ENCODE measurements at regions not wholly inside any gene's neighbourhood (a gene's known extent, or its start where the extent isn't known, plus 50 kb on each side); places are given as distances from the start of the nearest gene placed in this dataset.

DNA sequence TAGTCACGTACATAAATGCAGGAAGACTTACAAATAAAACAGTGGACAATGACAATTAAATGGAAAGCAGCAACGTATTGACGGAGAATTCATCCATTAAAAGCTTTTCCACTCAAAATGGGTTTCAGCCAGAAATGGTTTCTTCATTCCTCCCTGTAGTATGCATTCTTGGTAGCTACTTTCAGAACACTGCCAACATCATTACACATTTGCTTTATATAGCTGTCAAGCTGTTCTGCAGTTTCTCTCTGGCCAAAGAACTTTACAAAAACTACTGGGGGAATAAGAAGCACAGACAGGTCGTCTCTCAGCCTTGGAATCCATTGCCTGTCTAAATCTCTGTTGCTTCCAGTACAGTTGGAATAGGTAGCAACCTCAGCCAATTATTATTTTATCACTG lies 84.1 kb upstream of the NCKAP5 start:
- Mint-ChIP-seq H3K36me3 (no peaks in the 10 kb centered on the region), H3K4me1 (no peaks in the 10 kb centered on the region), H3K27ac (no peak overlapping the region), H3K4me3 (no peak overlapping the region), H3K9me3 (peaks cover 1% of the 10 kb centered on the region), H3K27me3 (no peaks in the 10 kb centered on the region)
- POLR2A ChIA-PET, result no interaction called here
- ATAC-seq (ENCODE audit: low read depth), result no peak
- no peak for DNase-seq

- Mint-ChIP-seq H3K9me3 (peaks cover 1% of the 10 kb centered on the region), H3K36me3 (no peaks in the 10 kb centered on the region), H3K27me3 (peaks cover 2% of the 10 kb centered on the region), H3K4me3 (no peak overlapping the region), H3K4me1 (no peaks in the 10 kb centered on the region), H3K27ac (no peak overlapping the region)
- ATAC-seq (ENCODE audit: low read depth) (no peak), DNase-seq (no peak)
- POLR2A ChIA-PET, result no interaction called here
Observed at GRCh38 chr2:133653056-133653455, 84.8 kb upstream of the NCKAP5 start.

DNA sequence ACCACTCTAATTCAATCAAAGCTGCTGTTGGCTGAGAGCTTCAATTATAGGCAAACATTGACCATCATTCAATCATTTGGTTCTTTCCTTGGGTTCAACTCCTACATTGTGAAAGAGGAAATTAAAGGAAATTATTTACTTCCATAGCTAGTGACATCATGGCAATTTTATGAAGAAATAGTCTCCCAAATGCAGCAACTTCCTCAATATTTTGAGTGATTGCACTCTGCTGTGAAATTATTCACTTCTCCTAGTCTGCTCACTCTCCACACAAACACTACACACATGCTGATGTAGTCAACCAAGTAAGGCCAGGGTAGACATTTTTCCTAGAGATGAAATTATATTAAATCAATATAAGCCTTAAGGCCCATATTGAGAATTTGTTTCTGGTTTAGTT lies 86.7 kb upstream of the NCKAP5 start:
- POLR2A ChIA-PET, result no interaction called here
- H3K36me3 Mint-ChIP-seq, result no peaks in the 10 kb centered on the region
- H3K4me3 Mint-ChIP-seq, result no peak overlapping the region
- H3K9me3 Mint-ChIP-seq, result peaks cover 1% of the 10 kb centered on the region
- no peaks in the 10 kb centered on the region for H3K4me1 Mint-ChIP-seq
- H3K27me3 Mint-ChIP-seq, result peaks cover 2% of the 10 kb centered on the region
- DNase-seq, result no peak
- H3K27ac Mint-ChIP-seq, result no peak overlapping the region
- no peak for ATAC-seq (ENCODE audit: low read depth)

- H3K4me3 Mint-ChIP-seq, result no peak overlapping the region
Observed at GRCh38 chr2:133655610-133656009, 87.3 kb upstream of the NCKAP5 start.

GRCh38 chr2:133657591-133657990 lies 89.3 kb upstream of the NCKAP5 start:
- Mint-ChIP-seq H3K4me1 (no peaks in the 10 kb centered on the region), H3K27me3 (peaks cover 2% of the 10 kb centered on the region), H3K27ac (no peak overlapping the region), H3K36me3 (no peaks in the 10 kb centered on the region), H3K4me3 (no peak overlapping the region), H3K9me3 (no peaks in the 10 kb centered on the region)
- DNase-seq (no peak), ATAC-seq (ENCODE audit: low read depth) (no peak)
- POLR2A ChIA-PET, result no interaction called here

More at GRCh38 chr2:133655610-133656009, 87.3 kb upstream of the NCKAP5 start:
- DNase-seq (no peak), ATAC-seq (ENCODE audit: low read depth) (no peak)
- Mint-ChIP-seq H3K4me1 (no peaks in the 10 kb centered on the region), H3K9me3 (no peaks in the 10 kb centered on the region), H3K27me3 (peaks cover 2% of the 10 kb centered on the region), H3K27ac (no peak overlapping the region), H3K36me3 (no peaks in the 10 kb centered on the region)
- POLR2A ChIA-PET, result no interaction called here

DNA sequence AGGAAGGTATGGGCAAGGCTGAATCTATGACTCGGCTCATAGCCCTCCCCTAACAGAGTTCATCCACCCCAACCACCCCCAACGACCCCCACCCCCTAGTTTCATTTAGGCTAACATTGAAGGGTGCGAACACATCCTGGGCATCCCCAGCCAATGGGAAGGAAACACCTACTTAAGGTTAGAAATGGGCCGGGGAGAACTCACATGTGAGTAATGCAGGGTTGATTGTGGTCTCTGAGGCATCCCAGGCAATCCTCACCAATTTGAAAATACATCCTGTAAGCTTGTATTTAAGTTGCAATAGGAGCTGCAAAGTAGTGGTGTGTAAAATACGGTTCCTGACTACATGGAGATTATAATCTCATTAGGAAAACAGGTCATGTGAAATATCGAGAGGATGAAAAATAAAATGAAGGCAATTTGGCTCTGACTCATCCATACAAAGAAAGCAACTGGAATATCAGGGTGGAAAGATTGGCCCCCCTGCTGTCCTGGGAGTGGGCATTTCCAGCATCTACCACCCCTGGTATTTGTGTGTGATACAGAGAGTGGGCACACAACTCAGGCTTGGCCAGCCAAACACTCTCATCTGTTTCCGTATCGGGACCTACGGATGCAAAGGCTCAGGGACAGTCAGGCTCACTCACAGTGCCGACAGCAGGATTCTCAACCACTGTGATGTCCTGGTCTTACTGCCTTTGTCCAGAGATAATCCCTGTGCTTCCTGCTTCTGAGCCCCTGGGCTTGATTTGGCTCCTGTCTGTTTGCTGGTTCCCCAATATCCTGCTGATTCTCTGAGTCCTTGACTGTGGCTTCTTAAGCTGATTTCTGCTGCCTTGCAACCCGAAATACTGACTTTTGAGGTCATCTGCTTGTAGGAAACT lies 90.0 kb upstream of the NCKAP5 start:
- Mint-ChIP-seq H3K27me3 (peaks cover 2% of the 10 kb centered on the region), H3K36me3 (no peaks in the 10 kb centered on the region), H3K4me1 (no peaks in the 10 kb centered on the region), H3K27ac (no peak overlapping the region), H3K9me3 (no peaks in the 10 kb centered on the region), H3K4me3 (no peak overlapping the region)
- DNase-seq (no peak), ATAC-seq (ENCODE audit: low read depth) (no peak)
- POLR2A ChIA-PET, result no interaction called here

- DNase-seq (no peak), ATAC-seq (ENCODE audit: low read depth) (no peak)
- Mint-ChIP-seq H3K27ac (no peak overlapping the region), H3K4me1 (no peaks in the 10 kb centered on the region), H3K9me3 (no peaks in the 10 kb centered on the region), H3K27me3 (peaks cover 2% of the 10 kb centered on the region), H3K36me3 (no peaks in the 10 kb centered on the region), H3K4me3 (no peak overlapping the region)
- POLR2A ChIA-PET, result no interaction called here
Observed at GRCh38 chr2:133660510-133660909, 92.2 kb upstream of the NCKAP5 start.

GRCh38 chr2:133661392-133661791 lies 93.1 kb upstream of the NCKAP5 start:
- no peaks in the 10 kb centered on the region for H3K4me1 Mint-ChIP-seq
- no peaks in the 10 kb centered on the region for H3K9me3 Mint-ChIP-seq
- peaks cover 2% of the 10 kb centered on the region for H3K27me3 Mint-ChIP-seq
- H3K4me3 Mint-ChIP-seq, result no peak overlapping the region
- POLR2A ChIA-PET, result no interaction called here
- no peaks in the 10 kb centered on the region for H3K36me3 Mint-ChIP-seq
- no peak overlapping the region for H3K27ac Mint-ChIP-seq
- ATAC-seq (ENCODE audit: low read depth) (no peak), DNase-seq (no peak)

GRCh38 chr2:133666621-133667020 lies 98.4 kb upstream of the NCKAP5 start:
- H3K27ac Mint-ChIP-seq, result no peak overlapping the region
- ATAC-seq (ENCODE audit: low read depth) (no peak), DNase-seq (no peak)
- H3K9me3 Mint-ChIP-seq, result peaks cover 3% of the 10 kb centered on the region
- no peaks in the 10 kb centered on the region for H3K36me3 Mint-ChIP-seq
- POLR2A ChIA-PET, result no interaction called here
- peaks cover 2% of the 10 kb centered on the region for H3K27me3 Mint-ChIP-seq
- H3K4me1 Mint-ChIP-seq, result no peaks in the 10 kb centered on the region
- H3K4me3 Mint-ChIP-seq, result no peak overlapping the region

- H3K27ac Mint-ChIP-seq, result no peak overlapping the region
- DNase-seq (no peak), ATAC-seq (ENCODE audit: low read depth) (no peak)
- POLR2A ChIA-PET, result no interaction called here
- no peaks in the 10 kb centered on the region for H3K4me1 Mint-ChIP-seq
- H3K4me3 Mint-ChIP-seq, result no peak overlapping the region
- H3K27me3 Mint-ChIP-seq, result peaks cover 2% of the 10 kb centered on the region
- no peaks in the 10 kb centered on the region for H3K36me3 Mint-ChIP-seq
- peaks cover 3% of the 10 kb centered on the region for H3K9me3 Mint-ChIP-seq
Observed at GRCh38 chr2:133667085-133667484, 98.8 kb upstream of the NCKAP5 start.

- Mint-ChIP-seq H3K4me1 (no peaks in the 10 kb centered on the region), H3K9me3 (peaks cover 3% of the 10 kb centered on the region), H3K4me3 (no peak overlapping the region), H3K27me3 (peaks cover 2% of the 10 kb centered on the region), H3K27ac (no peak overlapping the region), H3K36me3 (no peaks in the 10 kb centered on the region)
- POLR2A ChIA-PET, result no interaction called here
- no peak for DNase-seq
- no peak for ATAC-seq (ENCODE audit: low read depth)
Observed at GRCh38 chr2:133667968-133668367, 99.7 kb upstream of the NCKAP5 start.

- H3K27me3 Mint-ChIP-seq, result peaks cover 2% of the 10 kb centered on the region
- no peaks in the 10 kb centered on the region for H3K4me1 Mint-ChIP-seq
- DNase-seq, result no peak
- H3K9me3 Mint-ChIP-seq, result peaks cover 3% of the 10 kb centered on the region
- no peak overlapping the region for H3K27ac Mint-ChIP-seq
- ATAC-seq (ENCODE audit: low read depth), result no peak
- H3K4me3 Mint-ChIP-seq, result no peak overlapping the region
- H3K36me3 Mint-ChIP-seq, result no peaks in the 10 kb centered on the region
- POLR2A ChIA-PET, result no interaction called here
Observed at GRCh38 chr2:133668547-133668946, 100.3 kb upstream of the NCKAP5 start.

DNA sequence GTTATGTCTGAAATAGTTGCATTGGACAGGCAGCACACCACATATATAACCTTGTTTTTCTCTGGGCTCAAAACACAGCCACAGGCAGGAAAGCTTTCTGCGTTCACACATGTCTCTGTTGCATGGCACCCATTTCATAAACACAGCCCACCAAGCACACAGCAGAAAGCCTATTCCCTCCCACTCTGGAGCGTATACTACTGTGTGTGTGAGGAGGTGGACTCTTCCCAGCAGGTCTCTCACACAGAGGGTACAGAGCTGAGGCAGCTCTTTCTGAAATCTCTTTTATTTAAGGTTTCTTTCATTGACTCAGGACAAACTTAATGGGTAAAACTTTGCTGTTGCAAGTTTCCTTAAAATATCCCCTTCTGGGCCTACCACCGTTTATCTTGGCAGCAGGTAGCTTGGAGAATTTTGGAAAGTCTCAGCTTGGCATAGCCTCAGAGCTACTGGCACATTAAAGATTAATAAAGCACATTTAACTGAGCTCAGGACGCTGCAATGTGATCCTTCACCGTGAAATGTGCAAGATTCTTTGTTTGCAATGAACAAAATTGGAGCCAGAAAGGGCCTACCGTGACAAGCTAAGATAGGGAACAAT lies 105.1 kb upstream of the NCKAP5 start:
- peaks cover 3% of the 10 kb centered on the region for H3K9me3 Mint-ChIP-seq
- POLR2A ChIA-PET, result no interaction called here
- ATAC-seq (ENCODE audit: low read depth) (no peak), DNase-seq (no peak)
- H3K27me3 Mint-ChIP-seq, result peaks cover 5% of the 10 kb centered on the region
- no peaks in the 10 kb centered on the region for H3K36me3 Mint-ChIP-seq
- H3K27ac Mint-ChIP-seq, result no peak overlapping the region
- no peaks in the 10 kb centered on the region for H3K4me1 Mint-ChIP-seq
- no peak overlapping the region for H3K4me3 Mint-ChIP-seq

DNA sequence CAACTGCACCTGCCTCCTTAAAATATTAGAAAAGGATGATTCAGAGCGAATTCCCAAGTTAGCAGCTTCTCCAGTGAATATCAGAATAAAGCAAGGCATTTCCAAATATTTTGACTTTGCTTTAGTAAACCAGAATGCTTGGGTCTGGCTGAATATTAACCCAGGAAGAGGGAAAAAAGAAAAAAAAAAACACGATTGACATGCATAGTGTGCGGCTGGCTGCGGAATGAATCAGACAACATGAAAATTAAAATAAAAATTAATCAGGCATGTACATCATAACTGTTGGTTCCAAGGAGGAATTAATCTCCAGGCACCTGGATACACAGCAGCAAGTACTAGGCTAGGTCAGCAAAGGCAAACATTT lies 105.8 kb upstream of the NCKAP5 start:
- POLR2A ChIA-PET, result no interaction called here
- Mint-ChIP-seq H3K4me1 (no peaks in the 10 kb centered on the region), H3K4me3 (no peak overlapping the region), H3K27ac (no peak overlapping the region), H3K27me3 (peaks cover 5% of the 10 kb centered on the region), H3K36me3 (no peaks in the 10 kb centered on the region), H3K9me3 (peaks cover 3% of the 10 kb centered on the region)
- ATAC-seq (ENCODE audit: low read depth), result no peak
- no peak for DNase-seq
